HG02885 (cell line): ENCODE measurements at regions not wholly inside any gene's neighbourhood (a gene's known extent, or its start where the extent isn't known, plus 50 kb on each side); places are given as distances from the start of the nearest gene placed in this dataset.
A peak's percentile ranks its signal among the peaks of the same experiment; 100 is the strongest.
"Not testable (repeated sequence)": the region's sequence is repeated elsewhere in the genome, so short reads cannot be mapped to it uniquely, and the experiment has no call there.

ENCODE experiments used
- ATAC-seq: cut with Tn5 transposase; IDR thresholded peaks from one replicate; pipeline ENCODE4 v1.9.1; 2021; ENCODE audit warnings: mild to moderate bottlenecking; ENCODE audit not compliant: unreplicated experiment, poor library complexity

DNA sequence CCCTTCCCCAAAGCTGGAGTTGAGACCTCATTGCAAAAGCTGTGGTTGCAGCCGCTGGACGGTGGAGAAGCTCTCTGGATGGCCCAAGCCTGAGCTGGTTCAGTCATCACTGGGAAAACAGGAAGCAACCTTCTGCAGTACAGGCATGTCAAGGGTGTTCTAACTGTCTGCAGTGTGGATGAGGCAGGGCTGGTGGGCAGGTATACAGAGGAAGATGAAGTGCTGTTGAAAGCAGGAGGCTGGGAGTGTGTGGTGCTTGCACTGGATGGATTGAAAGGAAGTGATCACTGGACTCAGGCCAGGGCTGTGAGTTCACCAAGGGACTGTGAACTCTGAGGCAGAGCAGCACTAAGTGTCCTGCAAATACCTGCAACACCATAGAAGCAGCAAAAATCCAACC, 89.0 kb upstream of the NOX3 start:
- no peak for ATAC-seq

DNA sequence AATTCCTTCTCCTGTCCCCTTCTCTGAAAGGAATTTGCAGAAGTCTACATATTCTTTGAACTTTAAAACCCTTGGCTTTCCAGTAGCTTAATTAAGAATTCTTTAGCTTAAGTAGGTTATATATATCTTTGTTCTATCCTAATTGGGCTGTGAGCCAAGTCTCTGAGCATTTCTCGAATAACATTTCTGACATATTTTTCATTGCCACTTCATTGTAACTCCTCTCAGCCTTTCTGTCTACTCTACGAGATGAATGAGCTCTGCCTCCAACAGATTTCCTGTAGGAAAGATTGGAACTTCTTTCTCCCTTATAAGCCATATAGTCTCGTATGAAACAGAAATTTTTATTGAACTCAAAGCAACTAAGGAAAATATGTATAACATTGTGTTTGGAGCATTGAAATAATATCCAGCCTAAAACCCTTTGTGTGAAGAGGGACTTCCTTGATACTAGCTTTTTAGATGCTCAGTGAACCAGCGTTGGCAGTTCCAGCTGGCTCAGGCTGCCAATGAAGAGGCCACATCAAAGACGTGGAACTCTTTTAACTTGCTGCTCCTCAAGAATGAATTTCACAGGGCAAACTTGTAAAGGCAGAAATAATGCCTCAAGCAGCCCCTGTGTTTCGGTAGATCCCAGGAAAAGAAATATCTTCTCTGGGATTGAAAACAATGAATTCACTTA, 87.7 kb upstream of the NOX3 start:
- ATAC-seq: no peak

DNA sequence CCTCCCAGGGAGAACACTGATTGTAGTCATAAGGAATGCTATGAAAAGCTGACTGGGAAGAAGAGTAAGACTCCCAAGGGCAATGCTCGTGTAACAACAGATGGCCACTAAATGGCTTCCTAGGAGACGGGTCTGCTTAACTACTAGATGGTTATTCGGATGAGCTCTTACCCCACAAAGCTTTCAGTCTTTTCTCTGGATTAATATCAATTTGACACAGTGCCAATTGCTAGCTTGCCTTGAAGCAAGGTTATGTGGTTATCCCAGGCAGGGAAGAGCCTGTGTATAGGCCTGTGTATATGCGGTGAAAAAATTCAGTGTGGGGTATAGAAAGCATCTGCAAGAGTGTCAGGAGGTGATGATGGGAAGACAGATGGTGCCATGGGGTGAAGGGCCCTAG, 86.4 kb upstream of the NOX3 start:
- no peak for ATAC-seq

DNA sequence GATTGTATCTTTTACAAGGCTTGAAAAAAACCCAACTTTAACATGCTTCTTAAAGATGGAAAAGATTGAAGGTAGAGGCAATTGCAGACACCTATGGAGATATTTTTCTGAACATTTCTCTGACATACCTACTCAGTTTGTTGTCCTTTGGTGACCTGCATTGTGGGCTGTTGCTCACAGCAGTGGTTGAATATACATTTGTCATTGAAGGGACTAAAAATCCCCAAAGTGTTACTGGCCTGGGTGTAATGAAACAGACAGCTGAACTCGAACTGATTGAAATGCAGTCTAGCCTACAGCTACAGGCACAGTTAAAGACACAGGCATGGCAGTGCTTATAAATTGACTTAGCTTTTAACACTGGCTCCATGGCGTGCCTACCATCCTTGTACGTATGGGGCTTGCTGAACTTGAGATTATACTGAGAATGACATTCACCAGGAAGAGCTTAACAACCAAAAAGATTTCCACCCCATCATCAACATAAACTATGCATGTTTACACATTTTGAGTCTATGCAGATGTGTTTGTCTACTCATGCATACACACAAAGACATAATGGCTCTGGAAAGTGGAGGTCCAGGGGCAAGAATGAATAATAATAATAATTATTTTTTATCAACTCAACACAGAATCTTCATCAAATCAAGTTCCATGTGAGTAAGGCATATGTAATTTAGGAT, 83.2 kb upstream of the NOX3 start:
- no peak for ATAC-seq

DNA sequence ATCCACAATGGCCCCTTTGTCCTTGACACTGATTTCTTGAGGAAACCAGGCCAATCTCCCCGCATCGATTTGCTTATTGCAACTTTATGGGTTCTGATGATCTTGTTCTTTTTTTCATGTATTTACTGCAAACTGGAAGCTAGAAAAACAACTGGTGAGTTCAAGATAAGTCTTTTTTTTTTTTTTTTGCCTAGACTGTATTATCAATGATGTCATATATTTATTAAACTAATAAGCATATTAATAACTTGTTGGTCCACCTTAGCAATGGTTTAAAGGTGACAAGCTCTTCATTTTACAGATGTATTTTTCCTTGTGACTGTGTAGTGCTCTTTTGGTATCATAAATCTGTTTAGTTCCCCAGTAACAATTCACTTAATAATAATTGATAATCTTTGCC, 79.0 kb upstream of the NOX3 start:
- no peak for ATAC-seq

DNA sequence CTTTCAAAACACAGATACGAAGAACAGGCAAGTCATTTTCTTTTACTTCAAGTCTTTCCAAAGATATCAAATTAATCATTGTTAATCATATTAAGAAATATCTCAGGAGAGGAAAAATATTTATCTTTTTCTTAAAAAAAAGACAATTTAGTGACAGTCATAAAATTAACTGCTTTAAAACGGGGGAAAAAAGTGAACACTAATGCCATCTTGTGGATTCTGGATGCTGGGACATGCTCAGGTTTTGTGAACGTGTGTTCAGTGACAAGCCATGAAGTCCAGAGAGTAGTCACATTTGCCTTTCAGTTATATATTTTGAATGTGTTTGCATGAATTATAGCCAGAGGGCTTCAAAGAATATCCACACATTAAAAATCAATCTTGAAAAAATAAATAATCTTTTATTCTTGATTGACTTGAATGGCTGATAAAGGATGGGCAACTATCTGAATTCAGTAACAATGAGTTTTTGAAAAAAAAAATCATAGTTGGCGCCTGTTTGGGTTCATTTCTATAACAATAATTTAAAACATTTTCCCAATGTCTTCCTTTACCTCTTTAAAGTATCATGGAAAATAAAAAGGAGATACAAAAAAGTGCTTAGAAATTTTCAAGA, 74.7 kb upstream of the NOX3 start:
- peak; percentile 80 for ATAC-seq

DNA sequence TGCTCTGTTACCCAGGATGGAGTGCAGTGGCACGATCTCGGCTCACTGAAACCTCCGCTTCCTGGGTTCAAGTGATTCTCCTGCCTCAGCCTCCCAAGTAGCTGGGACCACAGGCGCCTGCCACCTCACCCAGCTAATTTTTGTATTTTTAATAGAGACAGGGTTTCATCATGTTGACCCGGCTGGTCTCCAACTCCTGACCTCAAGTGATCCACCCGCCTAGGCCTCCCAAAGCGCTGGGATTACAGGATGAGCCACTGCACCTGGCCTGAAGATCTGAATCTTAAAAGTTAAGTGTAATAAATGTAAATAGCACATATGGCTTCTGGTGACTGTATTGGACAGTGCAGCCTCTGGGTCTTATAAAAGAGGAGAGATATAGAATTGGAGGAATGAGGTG, 74.2 kb upstream of the NOX3 start:
- not testable (repeated sequence) for ATAC-seq

DNA sequence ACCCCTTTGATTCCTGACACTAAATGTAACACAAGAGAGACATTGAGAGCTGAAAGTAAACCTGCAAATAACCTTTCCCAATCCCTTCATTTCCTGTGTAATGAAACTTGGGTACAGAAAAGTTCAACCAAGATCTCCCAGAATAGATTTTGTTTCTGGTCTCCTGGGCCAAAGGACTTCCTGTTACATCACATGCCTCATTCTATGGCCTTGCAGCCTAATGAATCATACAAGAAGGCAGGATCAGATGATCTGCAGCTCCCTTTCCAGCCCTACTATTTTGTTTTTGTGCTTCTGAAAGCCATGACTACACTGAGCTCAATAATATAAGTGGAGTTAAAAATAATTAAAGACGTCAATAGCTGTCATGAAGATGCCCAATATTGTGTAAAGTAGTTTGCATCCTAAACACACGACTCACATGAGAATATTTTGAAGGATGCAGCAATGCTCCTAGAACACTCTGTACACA, 73.4 kb upstream of the NOX3 start:
- ATAC-seq: peak; percentile 48

DNA sequence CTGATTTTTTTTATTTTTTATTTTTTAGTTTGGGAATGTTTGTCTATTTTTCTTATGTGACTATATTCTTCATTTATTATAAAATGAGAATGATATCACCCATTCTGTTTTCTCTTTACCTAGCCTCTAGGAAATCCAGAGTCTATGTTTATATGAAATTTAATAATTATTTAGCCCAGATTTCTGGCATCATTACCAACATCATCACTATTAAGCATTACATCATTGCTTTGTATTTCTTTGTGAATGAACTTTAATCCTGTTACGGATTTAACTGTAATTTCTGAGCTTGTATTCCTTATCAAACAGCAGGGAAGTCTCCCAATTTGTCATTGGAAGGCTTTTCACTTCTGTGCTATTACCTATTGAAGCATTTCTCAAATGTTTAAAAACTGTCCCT, 72.7 kb upstream of the NOX3 start:
- ATAC-seq: no peak

DNA sequence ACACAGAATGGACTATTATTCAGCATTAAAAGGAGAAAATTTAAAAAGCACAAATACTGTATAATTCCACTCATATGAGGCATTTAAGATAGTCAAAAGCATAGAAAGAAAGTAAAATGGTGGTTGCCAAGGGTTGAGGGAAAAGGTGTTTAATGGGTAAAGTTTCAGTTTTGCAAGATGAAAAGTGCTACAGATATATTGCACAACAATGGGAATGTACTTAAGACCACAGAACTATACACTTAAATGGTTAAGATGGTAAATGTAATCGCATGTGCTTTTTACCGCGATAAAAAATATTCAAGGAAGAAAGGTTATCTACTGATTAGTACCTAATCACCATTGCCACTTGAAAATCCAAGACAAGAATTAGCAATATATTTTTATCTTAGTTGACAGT, 71.8 kb upstream of the NOX3 start:
- no peak for ATAC-seq

DNA sequence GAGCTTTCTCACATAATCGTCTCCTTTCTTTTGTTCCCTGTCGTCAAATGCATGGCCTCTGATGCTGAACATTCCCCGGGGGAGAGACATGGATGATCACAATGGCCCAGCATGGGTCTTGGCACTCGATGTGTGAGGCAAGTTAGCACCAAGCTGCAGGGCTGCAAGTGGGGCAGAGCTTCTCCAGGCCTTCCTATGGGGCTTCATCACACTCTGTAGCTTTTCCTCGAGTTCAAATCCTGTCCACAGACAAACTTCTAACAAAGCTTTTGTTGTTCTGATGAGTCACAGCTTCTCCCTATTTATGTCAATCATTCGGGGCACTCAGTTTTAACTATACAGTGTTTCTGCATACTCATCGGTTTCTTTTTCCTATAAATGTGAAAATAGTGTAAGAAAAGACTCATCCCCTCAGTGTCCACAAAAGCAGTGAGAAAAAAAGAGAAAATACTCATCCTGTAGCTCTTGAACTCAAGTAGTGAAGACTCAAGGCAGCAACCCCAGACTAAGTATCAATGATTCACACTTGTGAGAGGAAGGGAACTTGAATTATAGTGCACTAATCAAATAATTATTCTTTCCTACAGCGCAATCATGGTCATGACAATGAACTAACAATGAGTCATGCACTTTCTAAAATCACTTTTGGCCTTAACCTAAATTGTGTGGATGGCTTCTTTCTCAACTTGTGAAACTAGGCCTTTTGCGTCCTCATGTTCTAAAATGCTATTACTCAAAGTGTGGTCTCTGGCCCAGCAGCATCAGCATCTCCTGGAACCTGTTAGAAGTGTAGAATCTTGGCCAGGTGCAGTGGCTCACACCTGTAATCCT, 68.4 kb upstream of the NOX3 start:
- no peak for ATAC-seq

DNA sequence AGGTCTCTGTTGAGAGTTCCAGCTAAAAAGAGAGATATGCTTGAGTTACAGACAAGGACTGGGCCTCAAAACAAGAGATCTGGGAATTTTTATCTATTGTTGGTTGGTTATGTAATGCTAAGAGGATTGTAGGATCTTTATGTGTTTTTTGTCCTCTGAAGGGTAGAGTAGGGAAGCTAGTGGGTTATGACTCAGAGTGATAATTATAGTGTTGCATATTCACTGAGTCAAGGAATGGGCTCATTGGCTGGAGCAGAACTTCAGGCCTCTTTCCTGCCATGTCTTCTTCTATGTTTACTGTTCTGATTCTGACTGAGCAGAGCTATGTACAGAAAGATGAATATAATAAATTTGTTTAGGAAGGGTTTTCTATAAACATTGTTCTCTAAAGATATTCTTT, 66.1 kb upstream of the NOX3 start:
- ATAC-seq: no peak

DNA sequence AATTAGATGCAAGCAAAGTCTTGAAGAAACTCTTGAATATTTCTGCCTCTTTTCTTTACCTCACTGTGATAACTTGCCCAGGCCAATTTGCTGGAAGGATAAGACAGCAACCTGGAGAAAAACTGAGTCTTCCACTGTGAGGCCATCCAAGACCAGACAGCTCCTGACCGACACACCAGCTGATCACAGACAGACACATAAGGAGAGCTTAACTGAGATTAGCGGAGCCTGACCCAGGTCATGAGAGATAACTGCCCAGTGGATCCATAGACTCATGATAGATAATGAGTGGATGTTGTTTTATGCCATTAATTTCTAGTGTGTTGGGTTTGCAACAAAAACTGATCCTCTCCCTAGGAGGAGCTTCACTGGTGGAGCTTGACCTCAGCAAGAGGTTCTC, 64.4 kb upstream of the NOX3 start:
- no peak for ATAC-seq

DNA sequence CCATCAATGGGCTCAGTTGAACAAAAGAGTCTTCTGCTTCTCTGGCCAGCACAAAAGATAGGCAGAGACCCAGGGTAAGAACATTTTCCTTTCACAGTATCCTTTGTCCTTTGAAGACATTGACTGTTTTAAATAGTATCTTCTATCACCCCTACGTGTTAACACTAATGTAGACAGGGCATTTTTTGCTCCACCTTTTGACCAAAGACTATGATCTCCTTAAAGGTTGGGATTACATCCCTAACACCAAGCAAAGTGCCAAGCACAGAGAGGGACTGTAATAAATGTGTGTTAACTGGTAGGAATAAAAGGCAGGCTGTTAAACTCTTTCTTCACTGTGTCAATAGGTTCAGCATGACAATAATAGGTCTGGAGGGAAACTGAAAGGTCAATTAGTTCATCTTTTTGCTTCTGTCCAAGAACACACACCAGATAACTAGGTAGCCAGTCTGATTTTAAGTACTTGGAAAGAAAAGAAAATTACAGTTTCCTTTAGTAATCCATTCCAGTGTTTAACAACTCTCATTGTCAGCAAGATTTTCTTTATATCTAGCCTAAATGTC, 63.6 kb upstream of the NOX3 start:
- peak; percentile 47 for ATAC-seq

DNA sequence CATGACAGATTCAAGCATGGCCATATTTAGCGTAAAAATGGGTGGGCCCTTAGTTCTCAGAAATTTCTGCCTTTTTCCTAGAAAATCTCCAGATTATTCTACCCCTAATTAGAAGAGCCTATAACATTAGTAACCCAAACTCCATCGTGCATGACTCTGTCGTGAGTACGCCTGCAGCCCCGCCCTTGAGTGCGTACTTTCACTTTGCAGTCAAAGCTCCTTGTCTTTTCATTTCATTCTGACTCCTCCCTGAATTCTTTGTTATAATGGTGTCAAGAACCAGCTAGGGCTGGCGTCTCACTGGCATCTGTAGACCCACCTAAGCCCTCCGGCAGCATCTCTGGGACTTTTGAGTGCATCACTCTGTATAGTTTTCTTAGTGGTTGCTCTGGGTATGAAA, 61.7 kb upstream of the NOX3 start:
- no peak for ATAC-seq

DNA sequence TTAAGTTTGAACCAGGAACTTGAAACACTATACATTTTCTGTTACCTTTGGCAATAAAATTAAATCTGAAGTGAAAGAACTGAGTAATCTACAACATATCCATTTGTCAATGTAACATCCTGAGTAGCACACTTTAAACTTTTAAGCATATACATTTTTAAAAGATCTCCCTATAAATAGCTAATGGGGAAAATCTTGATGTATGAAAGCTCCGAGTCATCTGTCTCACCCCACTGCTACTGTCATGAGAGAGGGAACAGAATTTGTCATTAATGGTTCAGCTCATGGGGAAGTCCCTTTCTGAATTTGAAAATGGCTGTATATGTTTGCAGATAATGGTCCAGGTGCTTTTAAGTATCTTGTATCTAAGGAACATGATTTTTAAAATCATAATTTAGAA, 55.2 kb upstream of the NOX3 start:
- peak; percentile 83 for ATAC-seq

DNA sequence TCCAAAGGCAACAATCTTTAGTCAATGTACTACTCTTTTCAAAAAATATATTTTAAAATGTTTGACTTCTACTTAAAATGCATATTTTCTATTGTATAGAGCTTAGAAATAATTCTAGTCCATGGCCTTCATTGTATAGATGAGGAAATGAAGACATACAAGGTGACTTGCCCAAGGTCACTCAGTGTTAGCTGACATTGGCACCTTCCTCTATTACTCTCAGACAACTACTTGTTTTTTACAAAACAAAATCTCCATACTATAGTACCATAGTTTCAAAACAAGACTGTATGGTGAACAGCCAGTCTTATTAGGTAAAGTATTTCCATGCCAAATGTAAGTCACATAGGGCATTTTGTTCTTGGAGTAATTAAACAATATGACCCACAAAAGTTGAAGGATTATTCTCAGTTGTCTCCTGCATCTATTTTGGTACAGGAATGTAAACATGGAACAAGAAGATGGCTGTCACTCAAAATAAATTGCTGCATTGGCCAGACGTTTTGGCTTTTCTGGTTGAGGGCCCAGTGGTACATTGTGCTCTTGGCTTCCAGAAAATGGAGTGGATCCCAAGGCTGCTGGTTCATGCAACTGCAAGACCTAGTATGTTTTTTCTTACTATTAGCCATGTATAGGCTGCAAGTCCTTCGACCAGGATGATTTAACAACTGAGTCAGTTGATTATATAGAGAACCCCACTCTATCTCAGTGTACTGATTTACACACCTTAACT, 54.3 kb upstream of the NOX3 start:
- ATAC-seq: no peak

DNA sequence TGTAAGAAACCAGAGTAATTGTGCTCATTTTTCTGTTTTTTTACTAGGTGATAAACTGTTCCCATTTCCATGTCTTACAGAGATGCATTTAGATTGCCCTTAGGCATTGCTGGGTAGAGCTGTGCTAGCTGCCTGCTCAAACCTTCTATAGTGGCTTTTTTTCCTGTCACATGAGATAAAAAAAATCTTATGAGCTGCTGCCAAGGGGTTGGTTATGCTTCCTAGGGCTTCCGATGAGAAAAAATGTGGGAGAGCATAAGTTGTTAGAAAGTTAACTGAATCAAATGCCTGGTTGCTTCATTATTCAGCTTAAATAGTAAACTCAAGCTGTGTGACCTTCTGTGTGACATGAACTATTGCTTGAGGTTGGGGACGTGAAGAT, 50.0 kb upstream of the NOX3 start:
- no peak for ATAC-seq
